ENCODE measurements at regions not wholly inside any gene's neighbourhood (a gene's known extent, or its start where the extent isn't known, plus 50 kb on each side); places are given as distances from the start of the nearest gene placed in this dataset.

DNA sequence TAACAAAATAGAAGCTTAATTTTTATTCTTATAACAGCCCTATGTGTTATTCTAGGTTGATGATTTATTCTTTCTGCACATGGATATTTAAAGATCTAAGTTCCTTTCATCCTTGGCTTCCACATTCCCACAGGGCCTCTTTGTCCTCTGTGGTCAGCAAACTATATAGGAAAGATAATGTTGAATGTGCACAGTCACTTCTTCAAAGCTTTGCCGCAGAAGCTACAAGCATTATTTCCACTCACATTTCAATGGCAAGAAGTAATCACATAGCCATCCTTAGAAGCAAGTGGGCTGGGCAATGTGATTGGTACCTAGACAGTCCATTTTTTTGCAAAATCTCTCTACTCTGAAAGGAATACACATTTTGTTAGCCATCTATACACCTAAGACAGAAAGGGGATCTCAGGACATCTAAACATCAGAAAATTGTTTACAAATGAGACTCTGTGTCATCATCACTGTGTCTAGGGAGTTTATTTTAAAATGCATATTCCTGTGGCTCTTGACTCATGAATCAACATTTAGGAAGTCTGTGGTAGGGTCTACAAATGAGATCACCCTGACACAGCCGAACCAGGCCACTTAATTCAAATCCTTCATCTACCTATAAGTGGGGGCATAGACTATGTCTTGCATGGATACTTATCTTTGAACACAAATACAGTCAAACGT, 1060.5 kb downstream of the XPNPEP1 start:
- DNase-seq (ENCODE audit: low read depth in 2 of 2) = no peak

DNA sequence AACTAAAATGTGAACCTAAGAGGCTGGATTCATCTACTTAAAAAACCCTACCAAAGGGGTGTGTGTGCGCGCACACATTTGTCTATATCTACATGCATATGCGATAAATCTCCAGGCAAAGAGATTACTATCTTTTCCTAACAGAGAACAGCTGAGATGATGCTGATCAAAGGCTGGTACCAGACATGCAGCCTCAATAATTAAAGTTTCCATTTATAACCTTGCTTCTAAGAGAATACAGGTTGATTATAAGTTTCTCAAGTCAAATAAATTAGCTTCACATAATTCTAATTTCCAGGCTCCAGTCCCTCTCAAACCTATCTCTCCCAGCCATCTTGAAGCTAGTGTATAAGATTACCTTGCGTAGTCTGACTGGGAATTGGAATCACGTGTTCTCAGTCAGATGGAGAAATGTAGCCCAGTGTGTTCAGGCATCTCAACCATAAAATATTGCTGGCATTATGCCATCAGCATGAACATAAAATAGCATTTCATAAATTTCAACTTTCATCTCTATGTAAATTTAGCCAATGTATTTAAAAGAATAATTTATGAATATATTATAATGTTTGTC, 1062.0 kb downstream of the XPNPEP1 start:
- no peak for DNase-seq (ENCODE audit: low read depth in 2 of 2)

GRCh38 chr10:108852211-108852610, 1071.1 kb downstream of the XPNPEP1 start:
- DNase-seq (ENCODE audit: low read depth in 2 of 2) = no peak

DNA sequence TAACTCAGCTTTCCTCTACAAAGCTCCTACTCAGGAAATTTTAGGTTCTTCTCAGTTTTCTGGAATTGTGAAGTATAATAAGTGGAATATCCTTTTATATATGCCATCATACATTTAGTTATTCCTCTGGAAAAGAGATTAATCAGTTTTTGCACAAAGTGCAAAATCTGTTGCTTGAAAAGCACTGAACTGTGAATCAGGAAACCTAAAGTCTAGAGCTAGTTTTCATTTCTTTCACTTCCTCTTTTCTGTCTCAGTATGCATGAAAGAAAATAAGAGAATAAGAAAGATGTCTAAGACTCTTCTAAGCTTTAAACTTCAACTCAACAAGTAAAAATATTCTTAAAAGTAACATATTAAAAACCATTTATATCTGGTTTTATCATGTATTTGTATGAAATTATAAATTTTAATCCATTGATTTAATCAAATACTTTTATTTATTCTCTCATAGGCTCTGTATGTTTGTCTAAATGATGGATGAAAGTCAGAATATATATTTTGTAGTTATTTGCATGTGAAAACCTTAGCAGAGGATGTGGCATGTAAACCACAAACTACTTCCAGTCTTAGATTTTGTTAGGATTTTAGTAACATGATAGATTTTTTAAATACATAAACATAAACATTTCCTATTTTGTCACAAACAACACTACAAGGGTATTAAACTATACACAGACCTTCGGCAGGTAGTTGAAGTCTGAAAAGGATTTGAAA, 1073.0 kb downstream of the XPNPEP1 start:
- DNase-seq (ENCODE audit: low read depth in 2 of 2) = no peak

DNA sequence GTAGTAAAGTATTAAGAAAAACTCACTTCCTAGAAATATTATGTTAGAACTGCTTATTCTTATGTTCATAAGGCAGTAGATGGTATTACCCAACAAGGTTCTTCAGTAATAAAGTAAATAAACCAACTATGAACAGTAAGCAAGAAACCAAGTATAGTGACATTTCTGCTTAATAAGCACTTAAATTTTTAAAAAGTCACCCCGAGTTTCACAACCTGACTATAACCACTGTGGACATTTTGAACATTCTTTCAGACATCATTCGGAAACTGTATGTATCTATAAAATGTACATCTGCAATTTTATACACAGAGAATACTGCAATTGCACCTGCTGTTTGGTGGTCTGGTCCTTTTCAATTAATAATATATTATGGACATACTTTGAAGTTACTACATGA, 1073.6 kb downstream of the XPNPEP1 start:
- DNase-seq (ENCODE audit: low read depth in 2 of 2) = no peak

- DNase-seq (ENCODE audit: low read depth in 2 of 2) = no peak
These were observed 1074.1 kb downstream of the XPNPEP1 start for GRCh38 chr10:108849186-108849585.

DNA sequence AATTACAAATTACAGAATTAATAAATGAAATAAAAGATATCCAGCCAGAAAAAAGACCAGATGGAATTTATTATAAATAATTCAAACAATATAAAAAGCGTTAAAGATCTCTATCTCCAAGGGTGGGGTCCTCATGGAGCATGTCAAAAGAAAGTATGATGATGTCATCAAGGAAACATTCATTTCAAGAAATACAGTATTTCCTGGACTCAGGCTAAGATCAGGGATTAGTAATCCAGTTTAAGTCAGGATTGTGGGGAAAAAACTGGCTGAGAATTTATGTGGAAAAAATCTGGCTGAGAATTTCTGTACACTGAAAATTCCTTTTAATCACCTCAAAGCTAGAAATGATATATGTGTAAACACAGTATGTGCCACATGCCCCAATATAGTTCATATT, 1075.3 kb downstream of the XPNPEP1 start:
- no peak for DNase-seq (ENCODE audit: low read depth in 2 of 2)

- no peak for DNase-seq (ENCODE audit: low read depth in 2 of 2)
These were observed 1082.4 kb downstream of the XPNPEP1 start for GRCh38 chr10:108840944-108841343.

DNA sequence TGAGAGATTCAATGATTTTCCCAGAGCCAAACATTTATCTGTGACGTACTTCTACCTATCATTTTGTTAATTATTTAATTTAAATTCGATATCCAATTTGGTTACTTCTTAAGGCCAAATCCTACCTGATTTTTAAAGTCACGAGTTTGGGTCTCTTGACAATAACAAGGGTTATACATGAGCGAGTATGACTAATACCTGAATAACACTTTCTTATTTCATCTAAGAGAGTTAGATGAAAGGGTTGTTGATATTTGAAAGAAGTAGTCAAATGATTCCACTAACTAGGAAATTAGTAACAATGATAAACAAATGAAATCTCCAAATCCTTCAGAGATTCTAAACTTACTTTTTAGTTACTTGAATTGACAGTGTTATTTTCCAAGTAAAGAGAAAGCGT, 1086.9 kb downstream of the XPNPEP1 start:
- DNase-seq (ENCODE audit: low read depth in 2 of 2) = no peak

DNA sequence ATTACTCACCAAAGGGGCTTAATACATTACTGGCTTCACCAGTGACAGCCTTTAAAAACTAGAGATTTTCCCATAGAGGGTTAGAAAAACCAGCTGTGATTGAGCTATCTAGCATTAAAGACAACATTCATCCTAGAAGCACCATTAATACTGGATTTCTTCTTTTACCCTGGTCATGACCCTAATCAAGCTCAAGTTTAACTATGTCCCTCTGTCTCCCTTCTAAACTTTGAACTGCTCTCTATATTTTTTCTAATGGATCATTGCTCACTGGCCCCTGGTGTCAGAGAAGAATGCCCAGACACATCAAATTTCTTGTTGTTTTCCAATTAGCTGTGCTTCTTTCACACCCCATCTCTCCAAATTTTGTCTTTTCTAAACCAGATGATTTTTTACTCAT, 1101.3 kb downstream of the XPNPEP1 start:
- no peak for DNase-seq (ENCODE audit: low read depth in 2 of 2)

DNA sequence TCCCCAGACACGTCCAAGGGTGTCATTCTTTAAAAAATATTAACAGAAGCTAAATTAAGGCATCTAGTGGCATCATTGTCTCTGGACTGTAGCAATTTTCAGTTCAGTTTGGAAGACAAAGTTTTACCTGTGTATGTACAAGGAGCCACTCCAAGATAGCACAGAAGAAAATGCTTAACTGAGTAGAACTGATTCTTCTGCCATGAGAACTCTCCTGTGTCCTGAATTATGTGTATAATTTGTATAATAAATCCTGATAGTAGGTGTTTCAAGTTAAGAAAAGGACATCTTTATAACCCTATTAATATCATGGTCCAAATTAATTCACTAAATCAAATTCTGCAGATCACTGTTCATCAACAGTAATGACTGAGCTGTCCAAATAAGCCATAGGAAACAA, 1104.0 kb downstream of the XPNPEP1 start:
- DNase-seq (ENCODE audit: low read depth in 2 of 2) = no peak

DNA sequence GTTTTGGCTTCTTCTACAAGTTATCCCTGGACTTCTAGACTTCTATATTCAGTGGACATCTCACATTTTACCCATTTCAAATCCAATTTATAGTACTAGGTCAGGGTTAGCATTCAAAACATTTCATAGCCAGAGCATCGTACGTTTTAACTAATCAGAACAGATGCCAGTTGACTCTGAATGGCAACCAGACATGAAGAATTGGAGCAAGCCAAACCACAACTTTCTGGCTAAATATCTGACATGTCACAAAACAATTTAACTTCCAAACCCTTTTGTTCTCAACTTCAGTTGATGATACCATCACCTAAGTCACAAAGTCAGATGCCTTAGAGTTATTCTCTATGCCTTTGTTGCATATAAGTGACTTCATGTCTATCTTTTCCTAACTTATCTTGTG, 1105.7 kb downstream of the XPNPEP1 start:
- DNase-seq (ENCODE audit: low read depth in 2 of 2) = no peak

- DNase-seq (ENCODE audit: low read depth in 2 of 2) = no peak
These were observed 1106.2 kb downstream of the XPNPEP1 start for GRCh38 chr10:108817135-108817534.

DNA sequence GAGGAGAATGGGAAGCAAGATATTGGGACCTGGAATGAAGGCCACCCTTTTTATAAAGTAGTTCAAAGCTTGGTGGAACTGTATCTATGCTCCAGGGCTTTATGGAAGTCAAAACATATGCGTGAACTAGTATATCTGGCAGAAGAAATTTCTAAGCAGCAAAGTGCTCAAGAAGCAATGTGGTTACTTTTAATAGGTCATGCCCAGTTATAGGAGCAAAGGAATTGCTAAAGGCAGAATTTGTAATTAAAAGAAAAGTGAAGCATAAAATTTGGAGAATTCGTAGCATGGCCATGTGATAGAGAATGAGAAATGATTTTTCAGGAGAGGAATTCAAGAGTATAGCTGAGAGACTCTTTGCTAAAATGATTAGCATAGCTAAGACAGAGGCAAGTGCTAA, 1110.4 kb downstream of the XPNPEP1 start:
- DNase-seq (ENCODE audit: low read depth in 2 of 2) = no peak

GRCh38 chr10:108812296-108812695, 1111.0 kb downstream of the XPNPEP1 start:
- DNase-seq (ENCODE audit: low read depth in 2 of 2) = no peak

DNA sequence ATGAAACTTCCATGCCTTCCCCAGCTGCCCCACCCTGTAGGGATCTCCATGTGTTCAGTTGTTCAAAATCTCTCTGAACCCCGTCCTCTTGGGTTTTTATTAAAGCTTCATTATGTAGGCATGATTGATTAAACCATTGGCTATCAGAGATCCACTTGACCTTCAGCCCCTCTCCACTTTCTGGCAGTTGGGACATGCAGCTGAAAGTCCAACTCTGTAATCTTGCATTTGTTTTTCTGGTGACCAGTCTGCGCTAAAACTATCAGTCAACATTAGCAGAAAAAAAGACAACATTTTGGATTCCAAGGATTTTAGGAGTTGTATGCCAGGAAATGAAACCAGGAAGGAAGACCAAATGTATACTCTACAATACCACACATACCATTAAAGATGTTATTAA, 1115.1 kb downstream of the XPNPEP1 start:
- DNase-seq (ENCODE audit: low read depth in 2 of 2) = no peak

DNA sequence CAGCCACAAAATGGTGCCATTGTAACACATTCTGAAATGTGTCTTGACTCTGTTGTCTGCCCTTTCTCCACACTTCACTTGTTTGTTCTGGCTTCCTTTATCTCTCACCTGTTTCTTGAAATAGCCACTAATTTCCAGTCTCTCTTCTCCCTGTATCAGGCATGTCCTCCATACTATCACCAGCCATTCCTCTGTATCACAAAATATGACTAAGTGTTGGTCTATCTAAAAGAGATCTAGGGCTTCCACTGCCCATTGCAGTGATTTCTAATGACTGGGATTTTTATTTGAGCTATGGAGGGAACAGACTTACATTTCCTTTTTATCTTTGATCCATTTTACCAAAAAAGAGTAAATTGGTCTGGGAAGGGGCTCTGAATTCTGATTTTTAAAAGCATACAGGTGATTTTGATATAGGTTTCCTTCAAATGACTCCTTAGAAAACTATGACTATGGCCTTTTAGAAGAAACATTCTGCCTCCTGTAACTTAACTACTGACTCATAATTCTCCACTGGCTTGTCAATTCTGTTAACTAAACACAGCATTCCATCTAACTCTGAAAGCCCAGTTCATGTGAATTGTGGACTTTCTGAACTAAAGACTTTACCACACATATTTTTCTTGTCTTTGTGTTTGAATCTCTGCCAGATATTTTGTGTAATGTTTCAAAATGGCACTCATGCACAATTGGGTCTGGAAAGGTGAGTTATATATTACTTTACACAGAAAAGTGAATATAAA, 1121.4 kb downstream of the XPNPEP1 start:
- DNase-seq (ENCODE audit: low read depth in 2 of 2) = no peak

DNA sequence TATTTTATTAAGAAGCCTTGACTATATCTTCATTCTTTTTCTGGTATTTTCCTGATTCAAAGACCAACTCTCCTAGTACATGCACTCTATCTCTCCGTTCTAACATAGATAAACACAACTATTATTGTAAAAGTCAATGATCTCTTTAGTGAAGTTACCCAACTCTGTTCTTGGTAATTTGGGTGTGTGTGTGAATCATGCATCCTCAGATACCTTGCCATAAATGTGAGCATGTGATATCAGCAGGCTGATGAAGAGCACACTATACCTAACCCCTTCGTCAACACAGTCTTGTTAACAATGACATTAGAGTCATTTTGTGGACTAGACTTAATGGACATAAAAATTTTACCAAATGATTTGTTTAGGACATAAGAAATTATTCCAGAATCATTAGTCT, 1122.1 kb downstream of the XPNPEP1 start:
- no peak for DNase-seq (ENCODE audit: low read depth in 2 of 2)

GRCh38 chr10:108797573-108797972, 1125.7 kb downstream of the XPNPEP1 start:
- no peak for DNase-seq (ENCODE audit: low read depth in 2 of 2)

DNA sequence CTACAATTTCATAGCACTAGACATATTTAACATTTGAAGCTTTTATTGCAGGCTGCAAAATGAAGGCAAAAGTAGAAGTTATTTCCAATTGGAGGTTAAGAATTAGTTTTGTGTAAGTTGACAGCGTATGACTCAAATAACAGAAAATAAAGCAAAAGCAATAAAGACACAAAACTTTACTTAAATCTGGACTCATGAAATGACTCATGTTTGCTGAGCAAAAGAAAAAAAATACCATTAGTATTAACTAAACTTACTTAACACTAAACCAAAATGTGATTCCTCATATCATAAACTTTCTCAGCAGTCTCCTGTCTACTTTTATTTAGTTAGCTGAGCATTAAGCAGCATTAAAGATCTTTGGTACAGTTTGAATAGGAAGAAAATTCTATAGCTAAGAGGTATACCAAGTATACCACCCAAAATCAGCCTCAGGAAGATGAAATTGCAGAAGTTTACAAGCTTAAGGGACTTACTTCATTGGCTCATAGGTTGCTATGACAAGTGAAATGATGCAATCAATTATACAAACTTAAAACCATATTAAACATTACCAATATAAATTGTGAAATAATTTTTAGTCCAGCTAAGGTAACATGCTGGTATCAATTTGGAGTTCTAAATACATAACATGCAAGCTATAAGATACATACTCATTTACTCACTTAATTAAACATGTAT, 1131.4 kb downstream of the XPNPEP1 start:
- no peak for DNase-seq (ENCODE audit: low read depth in 2 of 2)

DNA sequence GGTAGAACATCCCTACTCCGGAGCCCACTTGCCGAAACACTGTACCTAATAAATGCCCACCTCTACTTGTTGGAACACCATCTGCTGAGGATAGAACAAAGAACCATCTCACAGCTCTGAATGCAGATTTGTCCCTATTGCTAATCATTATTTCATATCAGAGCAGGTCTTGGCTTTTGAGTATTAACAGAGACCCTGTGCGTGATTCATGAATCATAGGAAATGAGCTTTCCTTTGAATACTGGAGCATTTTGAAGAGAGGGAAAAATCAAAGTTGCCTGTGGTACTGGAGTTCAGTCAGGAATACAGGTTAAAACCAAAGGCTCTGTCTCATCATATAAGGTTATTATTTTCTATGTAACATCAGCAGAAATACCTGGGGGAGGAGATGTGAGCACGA, 1132.3 kb downstream of the XPNPEP1 start:
- no peak for DNase-seq (ENCODE audit: low read depth in 2 of 2)

DNA sequence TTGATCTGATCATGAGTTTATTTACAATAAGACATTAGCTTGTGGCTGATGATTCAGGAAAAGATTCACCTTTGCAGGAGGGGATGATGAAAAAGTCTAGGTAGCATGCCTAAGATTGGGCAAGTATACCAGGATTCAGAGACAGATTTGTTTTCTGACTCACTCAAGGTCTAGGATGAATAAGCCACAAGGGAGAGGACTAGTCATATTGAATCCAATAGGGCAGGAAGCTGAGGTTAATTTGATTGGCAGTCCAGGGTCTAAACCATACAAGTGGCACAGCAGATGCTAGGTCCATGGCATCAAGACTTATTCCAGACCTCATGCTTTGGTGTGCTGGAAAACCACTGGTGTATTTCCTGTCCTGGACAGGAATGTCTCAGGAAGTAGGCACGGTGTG, 1133.4 kb downstream of the XPNPEP1 start:
- no peak for DNase-seq (ENCODE audit: low read depth in 2 of 2)
